HUES48 (cell line): ENCODE measurements at regions not wholly inside any gene's neighbourhood (a gene's known extent, or its start where the extent isn't known, plus 50 kb on each side); places are given as distances from the start of the nearest gene placed in this dataset.
A peak's percentile ranks its signal among the peaks of the same experiment; 100 is the strongest.

ENCODE experiments used
- H3K27ac ChIP-seq: one replicate; pipeline ENCODE4 v1.7.0; 2013; ENCODE audit warnings: low read depth, low read length, inconsistent platforms
- H3K27me3 ChIP-seq: 2 replicates; pipeline ENCODE4 v1.6.1; 2013; ENCODE audit warnings: mild to moderate bottlenecking, low read length; ENCODE audit not compliant: control insufficient read depth, insufficient read depth
- H3K36me3 ChIP-seq: 2 replicates; pipeline ENCODE4 v1.6.1; 2013; ENCODE audit warnings: low read length; ENCODE audit not compliant: control insufficient read depth, insufficient read depth
- H3K4me1 ChIP-seq: 2 replicates; pipeline ENCODE4 v1.6.1; 2013; ENCODE audit warnings: mild to moderate bottlenecking, low read length; ENCODE audit not compliant: control insufficient read depth, insufficient read depth
- H3K4me3 ChIP-seq: 2 replicates; pipeline ENCODE4 v1.5.1; 2013; ENCODE audit warnings: mild to moderate bottlenecking, low read depth, low read length
- H3K9ac ChIP-seq: 2 replicates; pipeline ENCODE4 v1.6.1; 2013; ENCODE audit warnings: mild to moderate bottlenecking, low read depth, low read length, moderate library complexity
- H3K9me3 ChIP-seq: 2 replicates; pipeline ENCODE4 v1.6.1; 2013; ENCODE audit warnings: low read length; ENCODE audit not compliant: control insufficient read depth, insufficient read depth

GRCh38 chr11:79520086-79520485 is 79.3 kb upstream of the TENM4 start:
- Histone ChIP-seq H3K9me3 (no peaks in the 10 kb centered on the region), H3K27ac (no peak overlapping the region), H3K36me3 (no peaks in the 10 kb centered on the region), H3K27me3 (no peaks in the 10 kb centered on the region), H3K4me1 (no peaks in the 10 kb centered on the region), H3K4me3 (no peak overlapping the region), H3K9ac (no peak overlapping the region)

GRCh38 chr11:79515781-79516180 is 75.0 kb upstream of the TENM4 start:
- Histone ChIP-seq H3K4me3 (no peak overlapping the region), H3K27ac (no peak overlapping the region), H3K36me3 (no peaks in the 10 kb centered on the region), H3K9me3 (no peaks in the 10 kb centered on the region), H3K9ac (no peak overlapping the region), H3K27me3 (no peaks in the 10 kb centered on the region), H3K4me1 (no peaks in the 10 kb centered on the region)

- H3K27me3 ChIP-seq: no peaks in the 10 kb centered on the region
- H3K4me1 ChIP-seq: no peaks in the 10 kb centered on the region
- H3K27ac ChIP-seq: no peak overlapping the region
- no peak overlapping the region for H3K4me3 ChIP-seq
- no peaks in the 10 kb centered on the region for H3K9me3 ChIP-seq
- H3K9ac ChIP-seq: no peak overlapping the region
- no peaks in the 10 kb centered on the region for H3K36me3 ChIP-seq
Measured at GRCh38 chr11:79514695-79515094, 73.9 kb upstream of the TENM4 start.

- Histone ChIP-seq H3K4me3 (no peak overlapping the region), H3K27ac (no peak overlapping the region), H3K9me3 (no peaks in the 10 kb centered on the region), H3K36me3 (no peaks in the 10 kb centered on the region), H3K4me1 (no peaks in the 10 kb centered on the region), H3K27me3 (no peaks in the 10 kb centered on the region), H3K9ac (no peak overlapping the region)
Measured at GRCh38 chr11:79514290-79514689, 73.5 kb upstream of the TENM4 start.

GRCh38 chr11:79512706-79513469 is 72.1 kb upstream of the TENM4 start:
- H3K4me3 ChIP-seq: no peak overlapping the region
- no peak overlapping the region for H3K27ac ChIP-seq
- H3K9ac ChIP-seq: no peak overlapping the region
- no peaks in the 10 kb centered on the region for H3K36me3 ChIP-seq
- no peaks in the 10 kb centered on the region for H3K4me1 ChIP-seq
- no peaks in the 10 kb centered on the region for H3K9me3 ChIP-seq
- H3K27me3 ChIP-seq: no peaks in the 10 kb centered on the region

- peaks cover 6% of the 10 kb centered on the region; the same call in 1 of the 2 replicates for H3K4me1 ChIP-seq
- H3K9me3 ChIP-seq: no peaks in the 10 kb centered on the region
- H3K27ac ChIP-seq: no peak overlapping the region
- H3K27me3 ChIP-seq: no peaks in the 10 kb centered on the region
- H3K36me3 ChIP-seq: no peaks in the 10 kb centered on the region
- no peak overlapping the region for H3K9ac ChIP-seq
- H3K4me3 ChIP-seq: no peak overlapping the region
Measured at GRCh38 chr11:79510960-79511359, 70.1 kb upstream of the TENM4 start.

GRCh38 chr11:79508461-79508860 is 67.6 kb upstream of the TENM4 start:
- no peak overlapping the region for H3K4me3 ChIP-seq
- no peaks in the 10 kb centered on the region for H3K36me3 ChIP-seq
- no peaks in the 10 kb centered on the region for H3K9me3 ChIP-seq
- no peak overlapping the region for H3K9ac ChIP-seq
- no peaks in the 10 kb centered on the region for H3K27me3 ChIP-seq
- H3K4me1 ChIP-seq: peaks cover 6% of the 10 kb centered on the region; the same call in 1 of the 2 replicates
- H3K27ac ChIP-seq: no peak overlapping the region

- Histone ChIP-seq H3K9ac (no peak overlapping the region), H3K4me1 (peaks cover 6% of the 10 kb centered on the region; the same call in 1 of the 2 replicates), H3K27ac (no peak overlapping the region), H3K4me3 (no peak overlapping the region), H3K36me3 (no peaks in the 10 kb centered on the region), H3K9me3 (no peaks in the 10 kb centered on the region), H3K27me3 (no peaks in the 10 kb centered on the region)
Measured at GRCh38 chr11:79507706-79508105, 66.9 kb upstream of the TENM4 start.

- Histone ChIP-seq H3K36me3 (no peaks in the 10 kb centered on the region), H3K9me3 (no peaks in the 10 kb centered on the region), H3K9ac (no peak overlapping the region), H3K4me3 (no peak overlapping the region), H3K27ac (peak overlapping the region; percentile 23), H3K27me3 (no peaks in the 10 kb centered on the region), H3K4me1 (peaks cover 6% of the 10 kb centered on the region; the same call in 1 of the 2 replicates)
Measured at GRCh38 chr11:79506734-79507344, 66.0 kb upstream of the TENM4 start.

GRCh38 chr11:79506124-79506523 is 65.3 kb upstream of the TENM4 start:
- peaks cover 6% of the 10 kb centered on the region; the same call in 1 of the 2 replicates for H3K4me1 ChIP-seq
- H3K36me3 ChIP-seq: no peaks in the 10 kb centered on the region
- H3K9me3 ChIP-seq: no peaks in the 10 kb centered on the region
- no peak overlapping the region for H3K27ac ChIP-seq
- H3K27me3 ChIP-seq: no peaks in the 10 kb centered on the region
- no peak overlapping the region for H3K4me3 ChIP-seq
- no peak overlapping the region for H3K9ac ChIP-seq

- Histone ChIP-seq H3K4me1 (peaks cover 6% of the 10 kb centered on the region; the same call in 1 of the 2 replicates), H3K27me3 (no peaks in the 10 kb centered on the region), H3K36me3 (no peaks in the 10 kb centered on the region), H3K9ac (no peak overlapping the region), H3K27ac (no peak overlapping the region), H3K4me3 (no peak overlapping the region), H3K9me3 (no peaks in the 10 kb centered on the region)
Measured at GRCh38 chr11:79503028-79503427, 62.2 kb upstream of the TENM4 start.
